ENCODE measurements at regions not wholly inside any gene's neighbourhood (a gene's known extent, or its start where the extent isn't known, plus 50 kb on each side); places are given as distances from the start of the nearest gene placed in this dataset.

DNA sequence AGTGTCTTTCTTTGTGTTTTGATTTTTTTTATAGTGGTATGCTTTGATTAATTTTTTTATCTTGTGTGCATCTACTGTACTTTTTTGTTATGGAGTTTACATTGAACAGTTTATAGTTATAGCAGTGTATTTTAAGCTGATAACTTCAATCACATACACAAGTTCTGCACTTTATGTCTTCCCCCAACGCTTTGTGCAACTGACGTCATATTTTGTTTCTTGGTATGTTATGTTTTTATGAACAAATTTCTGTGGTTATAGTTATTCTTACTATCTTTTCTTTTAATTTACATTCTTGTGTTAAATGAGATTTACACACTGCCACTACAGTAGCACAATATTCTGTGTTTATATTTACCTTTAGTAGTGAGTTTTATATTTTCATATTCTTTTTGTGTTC is 197.1 kb downstream of the SNAPC1 start:
- Histone ChIP-seq H3K36me3 (ENCODE audit: control insufficient read depth in 1 of 2, insufficient read depth in 2 of 2, low read depth in 1 of 2, low read length in 2 of 2) (no peaks in the 10 kb centered on the region), H4K8ac (ENCODE audit: low read length) (no peak overlapping the region), H4K91ac (ENCODE audit: low read length) (no peak overlapping the region), H2BK5ac (ENCODE audit: low read depth, low read length, poor library complexity, severe bottlenecking) (no peak overlapping the region), H2BK120ac (ENCODE audit: low read depth, low read length) (no peak overlapping the region), H3K4me1 (ENCODE audit: control insufficient read depth, insufficient read depth, low read depth, low read length) (no peaks in the 10 kb centered on the region), H3K9me3 (ENCODE audit: control insufficient read depth, low read length) (peaks cover 18% of the 10 kb centered on the region), H2AFZ (ENCODE audit: low read depth, low read length) (no peak overlapping the region), H3K4me3 (ENCODE audit: insufficient read depth in 1 of 2, low read depth in 1 of 2, low read length in 2 of 2) (no peak overlapping the region), H3K4me2 (ENCODE audit: low read length, poor library complexity, severe bottlenecking) (no peak overlapping the region), H3K4ac (ENCODE audit: low read depth in 1 of 2, low read length in 2 of 2) (no peak overlapping the region), H3K14ac (ENCODE audit: low read length in 2 of 2) (no peak overlapping the region), H3K23ac (ENCODE audit: low read length in 2 of 2) (no peak overlapping the region), H3K27me3 (ENCODE audit: control insufficient read depth in 1 of 2, insufficient read depth in 1 of 2, low read length in 2 of 2) (no peaks in the 10 kb centered on the region), H3K9ac (ENCODE audit: low read length) (no peak overlapping the region), H2BK15ac (ENCODE audit: low read depth, poor library complexity, severe bottlenecking) (no peak overlapping the region), H2BK12ac (ENCODE audit: low read length in 2 of 2) (no peak overlapping the region), H2AK5ac (ENCODE audit: low read length, severe bottlenecking) (no peak overlapping the region), H3K27ac (ENCODE audit: low read length, poor library complexity, severe bottlenecking) (no peak overlapping the region), H3K79me1 (replicated peaks; ENCODE audit: low read length, poor library complexity, severe bottlenecking) (peaks cover 8% of the 10 kb centered on the region), H3K18ac (ENCODE audit: low read depth in 1 of 2, low read length in 2 of 2) (no peak overlapping the region)
- DNase-seq, result no peak
- no CpG with 5 or more reads among the region's 2 CpGs for WGBS

DNA sequence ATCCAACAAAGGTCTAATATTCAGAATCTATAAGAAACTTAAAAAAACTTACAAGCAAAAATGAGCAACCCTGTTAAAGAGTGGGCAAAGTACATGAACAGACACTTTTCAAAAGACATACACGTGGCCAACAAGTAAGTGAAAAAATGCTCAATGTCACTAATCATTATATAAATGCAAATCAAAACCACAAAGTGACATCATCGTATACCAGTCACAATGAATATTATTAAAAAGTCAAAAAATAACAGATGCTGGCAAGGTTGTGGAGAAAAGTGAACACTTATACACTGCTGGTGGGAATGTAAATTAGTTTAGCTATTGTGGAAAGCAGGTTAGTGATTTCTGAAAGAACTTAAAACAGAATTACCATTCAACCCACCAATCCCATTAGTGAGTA is 199.1 kb downstream of the SNAPC1 start:
- Histone ChIP-seq H3K18ac (ENCODE audit: low read depth in 1 of 2, low read length in 2 of 2) (no peak overlapping the region), H3K9me3 (ENCODE audit: control insufficient read depth, low read length) (peaks cover 14% of the 10 kb centered on the region), H2BK15ac (ENCODE audit: low read depth, poor library complexity, severe bottlenecking) (no peak overlapping the region), H3K14ac (ENCODE audit: low read length in 2 of 2) (no peak overlapping the region), H4K8ac (ENCODE audit: low read length) (no peak overlapping the region), H3K36me3 (ENCODE audit: control insufficient read depth in 1 of 2, insufficient read depth in 2 of 2, low read depth in 1 of 2, low read length in 2 of 2) (no peaks in the 10 kb centered on the region), H3K23ac (ENCODE audit: low read length in 2 of 2) (no peak overlapping the region), H2BK5ac (ENCODE audit: low read depth, low read length, poor library complexity, severe bottlenecking) (no peak overlapping the region), H3K27ac (ENCODE audit: low read length, poor library complexity, severe bottlenecking) (no peak overlapping the region), H3K9ac (ENCODE audit: low read length) (no peak overlapping the region), H4K91ac (ENCODE audit: low read length) (no peak overlapping the region), H3K4me2 (ENCODE audit: low read length, poor library complexity, severe bottlenecking) (no peak overlapping the region), H2BK120ac (ENCODE audit: low read depth, low read length) (no peak overlapping the region), H2BK12ac (ENCODE audit: low read length in 2 of 2) (no peak overlapping the region), H3K4me1 (ENCODE audit: control insufficient read depth, insufficient read depth, low read depth, low read length) (no peaks in the 10 kb centered on the region), H3K27me3 (ENCODE audit: control insufficient read depth in 1 of 2, insufficient read depth in 1 of 2, low read length in 2 of 2) (no peaks in the 10 kb centered on the region), H2AFZ (ENCODE audit: low read depth, low read length) (no peak overlapping the region), H3K4me3 (ENCODE audit: insufficient read depth in 1 of 2, low read depth in 1 of 2, low read length in 2 of 2) (no peak overlapping the region), H3K79me1 (replicated peaks; ENCODE audit: low read length, poor library complexity, severe bottlenecking) (peaks cover 7% of the 10 kb centered on the region), H3K4ac (ENCODE audit: low read depth in 1 of 2, low read length in 2 of 2) (no peak overlapping the region), H2AK5ac (ENCODE audit: low read length, severe bottlenecking) (no peak overlapping the region)
- 60% methylated on average over 2 of the region's 2 CpGs for WGBS
- no peak for DNase-seq

DNA sequence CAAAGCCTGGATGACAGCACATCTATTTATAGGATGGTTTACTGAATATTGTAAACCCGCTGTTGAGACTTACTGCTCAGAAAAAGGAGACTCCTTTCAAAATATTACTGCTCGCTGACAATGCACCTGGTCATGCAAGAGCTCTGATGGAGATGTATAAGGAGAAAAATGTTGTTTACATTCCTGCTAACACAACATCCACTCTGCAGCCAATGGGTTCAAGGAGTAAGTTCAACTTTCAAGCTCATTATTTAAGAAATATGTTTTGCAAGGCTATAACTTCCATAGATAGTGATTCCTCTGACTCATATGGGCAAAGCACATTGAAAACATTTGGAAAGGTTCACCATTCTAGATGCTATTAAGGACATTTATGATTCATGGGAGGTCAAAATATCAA is 201.7 kb downstream of the SNAPC1 start:
- no peak overlapping the region for H4K91ac ChIP-seq (ENCODE audit: low read length)
- H2AFZ ChIP-seq (ENCODE audit: low read depth, low read length), result no peak overlapping the region
- no peak overlapping the region for H2AK5ac ChIP-seq (ENCODE audit: low read length, severe bottlenecking)
- H3K9ac ChIP-seq (ENCODE audit: low read length), result no peak overlapping the region
- H3K27me3 ChIP-seq (ENCODE audit: control insufficient read depth in 1 of 2, insufficient read depth in 1 of 2, low read length in 2 of 2), result no peaks in the 10 kb centered on the region
- H3K4me3 ChIP-seq (ENCODE audit: insufficient read depth in 1 of 2, low read depth in 1 of 2, low read length in 2 of 2), result no peak overlapping the region
- 67% methylated on average over 1 of the region's 2 CpGs for WGBS
- no peak overlapping the region for H3K4me2 ChIP-seq (ENCODE audit: low read length, poor library complexity, severe bottlenecking)
- H3K79me1 ChIP-seq (replicated peaks; ENCODE audit: low read length, poor library complexity, severe bottlenecking), result peaks cover 6% of the 10 kb centered on the region
- no peaks in the 10 kb centered on the region for H3K36me3 ChIP-seq (ENCODE audit: control insufficient read depth in 1 of 2, insufficient read depth in 2 of 2, low read depth in 1 of 2, low read length in 2 of 2)
- no peaks in the 10 kb centered on the region for H3K4me1 ChIP-seq (ENCODE audit: control insufficient read depth, insufficient read depth, low read depth, low read length)
- no peak overlapping the region for H2BK120ac ChIP-seq (ENCODE audit: low read depth, low read length)
- no peak overlapping the region for H4K8ac ChIP-seq (ENCODE audit: low read length)
- H3K9me3 ChIP-seq (ENCODE audit: control insufficient read depth, low read length), result peaks cover 5% of the 10 kb centered on the region
- H2BK15ac ChIP-seq (ENCODE audit: low read depth, poor library complexity, severe bottlenecking), result no peak overlapping the region
- H3K4ac ChIP-seq (ENCODE audit: low read depth in 1 of 2, low read length in 2 of 2), result no peak overlapping the region
- H3K23ac ChIP-seq (ENCODE audit: low read length in 2 of 2), result no peak overlapping the region
- H3K27ac ChIP-seq (ENCODE audit: low read length, poor library complexity, severe bottlenecking), result no peak overlapping the region
- no peak overlapping the region for H3K14ac ChIP-seq (ENCODE audit: low read length in 2 of 2)
- H2BK5ac ChIP-seq (ENCODE audit: low read depth, low read length, poor library complexity, severe bottlenecking), result no peak overlapping the region
- no peak for DNase-seq
- no peak overlapping the region for H2BK12ac ChIP-seq (ENCODE audit: low read length in 2 of 2)
- H3K18ac ChIP-seq (ENCODE audit: low read depth in 1 of 2, low read length in 2 of 2), result no peak overlapping the region

DNA sequence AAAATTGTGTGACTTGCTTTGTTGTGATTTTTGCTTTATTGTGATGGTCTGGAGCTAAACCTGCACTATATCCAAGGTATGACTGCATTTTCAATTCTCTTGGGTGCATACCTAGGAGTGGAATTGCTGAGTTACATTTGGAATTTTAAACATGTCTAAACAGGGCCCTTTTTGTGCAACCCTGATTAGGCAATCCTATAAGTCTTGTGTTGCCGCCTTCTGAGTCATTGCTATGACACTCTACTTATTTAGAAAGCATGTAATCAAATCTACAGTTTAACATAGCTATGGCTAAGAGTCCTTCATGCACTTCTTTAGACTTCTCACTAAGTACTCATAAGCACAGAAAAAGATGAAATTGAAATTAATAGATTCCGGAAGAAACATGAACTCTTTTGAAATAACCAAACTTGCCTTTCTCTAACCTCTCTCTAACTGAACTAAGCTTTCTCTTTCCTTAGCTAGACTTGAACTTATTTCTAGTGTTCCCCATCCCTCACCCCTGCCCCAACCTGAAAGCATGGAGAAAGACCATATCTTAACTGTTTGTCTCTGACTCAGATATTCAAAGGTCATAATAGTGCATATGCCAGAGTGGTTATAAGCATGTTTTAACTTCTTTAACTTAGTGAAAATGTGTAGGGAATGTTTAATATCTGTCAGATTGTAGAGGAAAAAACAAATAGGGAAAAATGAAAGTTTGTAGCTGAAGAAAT is 203.0 kb downstream of the SNAPC1 start:
- peak; percentile 80 for DNase-seq
- no peak overlapping the region for H4K8ac ChIP-seq (ENCODE audit: low read length)
- H3K79me1 ChIP-seq (replicated peaks; ENCODE audit: low read length, poor library complexity, severe bottlenecking), result peaks cover 6% of the 10 kb centered on the region
- no peak overlapping the region for H3K4me3 ChIP-seq (ENCODE audit: insufficient read depth in 1 of 2, low read depth in 1 of 2, low read length in 2 of 2)
- H2BK12ac ChIP-seq (ENCODE audit: low read length in 2 of 2), result no peak overlapping the region
- no peak overlapping the region for H3K9ac ChIP-seq (ENCODE audit: low read length)
- peaks cover 5% of the 10 kb centered on the region for H3K9me3 ChIP-seq (ENCODE audit: control insufficient read depth, low read length)
- no peak overlapping the region for H2BK120ac ChIP-seq (ENCODE audit: low read depth, low read length)
- H2AK5ac ChIP-seq (ENCODE audit: low read length, severe bottlenecking), result no peak overlapping the region
- no peak overlapping the region for H3K4ac ChIP-seq (ENCODE audit: low read depth in 1 of 2, low read length in 2 of 2)
- H3K4me2 ChIP-seq (ENCODE audit: low read length, poor library complexity, severe bottlenecking), result no peak overlapping the region
- H2BK15ac ChIP-seq (ENCODE audit: low read depth, poor library complexity, severe bottlenecking), result no peak overlapping the region
- H2AFZ ChIP-seq (ENCODE audit: low read depth, low read length), result no peak overlapping the region
- H3K36me3 ChIP-seq (ENCODE audit: control insufficient read depth in 1 of 2, insufficient read depth in 2 of 2, low read depth in 1 of 2, low read length in 2 of 2), result no peaks in the 10 kb centered on the region
- no peak overlapping the region for H4K91ac ChIP-seq (ENCODE audit: low read length)
- 48% methylated on average over 2 of the region's 2 CpGs for WGBS
- no peak overlapping the region for H3K14ac ChIP-seq (ENCODE audit: low read length in 2 of 2)
- H3K4me1 ChIP-seq (ENCODE audit: control insufficient read depth, insufficient read depth, low read depth, low read length), result no peaks in the 10 kb centered on the region
- H3K23ac ChIP-seq (ENCODE audit: low read length in 2 of 2), result no peak overlapping the region
- no peaks in the 10 kb centered on the region for H3K27me3 ChIP-seq (ENCODE audit: control insufficient read depth in 1 of 2, insufficient read depth in 1 of 2, low read length in 2 of 2)
- no peak overlapping the region for H3K18ac ChIP-seq (ENCODE audit: low read depth in 1 of 2, low read length in 2 of 2)
- peak overlapping the region; percentile 49 for H3K27ac ChIP-seq (ENCODE audit: low read length, poor library complexity, severe bottlenecking)
- H2BK5ac ChIP-seq (ENCODE audit: low read depth, low read length, poor library complexity, severe bottlenecking), result peak overlapping the region; percentile 46

Data from mesenchymal stem cell (in vitro differentiated cells and primary cell).